ENCODE measurements at regions not wholly inside any gene's neighbourhood (a gene's known extent, or its start where the extent isn't known, plus 50 kb on each side); places are given as distances from the start of the nearest gene placed in this dataset.
"Not testable (repeated sequence)": the region's sequence is repeated elsewhere in the genome, so short reads cannot be mapped to it uniquely, and the experiment has no call there.

DNA sequence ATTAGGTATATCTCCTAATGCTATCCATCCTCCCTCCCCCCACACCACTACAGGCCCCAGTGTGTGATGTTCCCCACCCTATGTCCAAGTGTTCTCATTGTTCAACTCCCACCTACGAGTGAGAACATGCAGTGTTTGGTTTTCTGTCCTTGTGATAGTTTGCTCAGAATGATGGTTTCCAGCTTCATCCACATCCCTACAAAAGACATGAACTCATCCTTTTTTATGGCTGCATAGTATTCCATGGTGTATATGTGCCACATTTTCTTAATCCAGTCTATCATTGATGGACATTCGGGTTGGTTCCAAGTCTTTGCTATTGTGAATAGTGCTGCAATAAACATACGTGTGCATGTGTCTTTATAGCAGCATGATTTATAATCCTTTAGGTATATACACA lies 53.8 kb upstream of the HIVEP2 start:
- H3K4me3 ChIP-seq (ENCODE audit: low read length in 3 of 3); H3K9ac ChIP-seq (ENCODE audit: low read length in 3 of 3); H3K9me3 ChIP-seq (ENCODE audit: control insufficient read depth in 2 of 3, insufficient read depth in 1 of 3, low read length in 3 of 3); H3K4me1 ChIP-seq (ENCODE audit: control insufficient read depth in 2 of 3, insufficient read depth in 2 of 3, low read depth in 1 of 3, low read length in 3 of 3); DNase-seq; H3K36me3 ChIP-seq (ENCODE audit: control insufficient read depth in 2 of 3, insufficient read depth in 3 of 3, low read length in 3 of 3); H3K27me3 ChIP-seq (ENCODE audit: control insufficient read depth, insufficient read depth, low read length); intact Hi-C loops (cut with DNase I); H3K27ac ChIP-seq (ENCODE audit: low read depth in 2 of 2, low read length in 2 of 2); FAIRE-seq: not testable (repeated sequence)

DNA sequence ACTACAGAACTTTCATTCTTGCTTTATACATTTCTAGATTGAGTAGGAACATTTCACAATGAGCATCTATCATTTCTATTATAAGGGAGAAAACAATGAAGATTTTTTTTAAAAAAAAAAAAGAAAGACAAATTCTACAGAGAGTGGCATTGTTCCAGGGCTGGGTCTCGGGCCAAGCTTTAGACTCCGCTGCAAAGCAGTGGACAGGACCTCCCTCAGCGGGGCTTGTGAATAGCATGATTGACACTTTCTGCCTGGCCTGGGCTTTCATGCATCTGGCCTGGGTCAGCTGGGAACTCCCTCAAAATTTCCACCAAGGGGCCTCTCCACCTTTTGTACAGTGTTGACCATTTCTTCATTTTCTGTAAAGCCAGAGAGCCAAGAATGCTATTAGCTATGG lies 55.8 kb upstream of the HIVEP2 start:
- TF ChIP-seq, protein P1, sequence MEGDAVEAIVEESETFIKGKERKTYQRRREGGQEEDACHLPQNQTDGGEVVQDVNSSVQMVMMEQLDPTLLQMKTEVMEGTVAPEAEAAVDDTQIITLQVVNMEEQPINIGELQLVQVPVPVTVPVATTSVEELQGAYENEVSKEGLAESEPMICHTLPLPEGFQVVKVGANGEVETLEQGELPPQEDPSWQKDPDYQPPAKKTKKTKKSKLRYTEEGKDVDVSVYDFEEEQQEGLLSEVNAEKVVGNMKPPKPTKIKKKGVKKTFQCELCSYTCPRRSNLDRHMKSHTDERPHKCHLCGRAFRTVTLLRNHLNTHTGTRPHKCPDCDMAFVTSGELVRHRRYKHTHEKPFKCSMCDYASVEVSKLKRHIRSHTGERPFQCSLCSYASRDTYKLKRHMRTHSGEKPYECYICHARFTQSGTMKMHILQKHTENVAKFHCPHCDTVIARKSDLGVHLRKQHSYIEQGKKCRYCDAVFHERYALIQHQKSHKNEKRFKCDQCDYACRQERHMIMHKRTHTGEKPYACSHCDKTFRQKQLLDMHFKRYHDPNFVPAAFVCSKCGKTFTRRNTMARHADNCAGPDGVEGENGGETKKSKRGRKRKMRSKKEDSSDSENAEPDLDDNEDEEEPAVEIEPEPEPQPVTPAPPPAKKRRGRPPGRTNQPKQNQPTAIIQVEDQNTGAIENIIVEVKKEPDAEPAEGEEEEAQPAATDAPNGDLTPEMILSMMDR (IDR thresholded peaks at IDR 0.05; ENCODE audit: borderline replicate concordance, extremely low read depth, insufficient read depth): no peak
- Histone ChIP-seq H3K36me3 (ENCODE audit: control insufficient read depth in 2 of 3, insufficient read depth in 3 of 3, low read length in 3 of 3) (no peaks in the 10 kb centered on the region), H3K9ac (ENCODE audit: low read length in 3 of 3) (no peak overlapping the region), H3K9me3 (ENCODE audit: control insufficient read depth in 2 of 3, insufficient read depth in 1 of 3, low read length in 3 of 3) (peaks cover 0 to 4% (median 0%) of the 10 kb centered on the region in 3 donors), H3K27me3 (ENCODE audit: control insufficient read depth, insufficient read depth, low read length) (no peaks in the 10 kb centered on the region), H3K4me3 (ENCODE audit: low read length in 3 of 3) (no peak overlapping the region), H3K27ac (ENCODE audit: low read depth in 2 of 2, low read length in 2 of 2) (no peak overlapping the region), H3K4me1 (ENCODE audit: control insufficient read depth in 2 of 3, insufficient read depth in 2 of 3, low read depth in 1 of 3, low read length in 3 of 3) (no peaks in the 10 kb centered on the region)
- intact Hi-C loops (cut with DNase I): no loop called here
- FAIRE-seq (no peak), DNase-seq (peak in 1 of 5 donors; percentile 9)

DNA sequence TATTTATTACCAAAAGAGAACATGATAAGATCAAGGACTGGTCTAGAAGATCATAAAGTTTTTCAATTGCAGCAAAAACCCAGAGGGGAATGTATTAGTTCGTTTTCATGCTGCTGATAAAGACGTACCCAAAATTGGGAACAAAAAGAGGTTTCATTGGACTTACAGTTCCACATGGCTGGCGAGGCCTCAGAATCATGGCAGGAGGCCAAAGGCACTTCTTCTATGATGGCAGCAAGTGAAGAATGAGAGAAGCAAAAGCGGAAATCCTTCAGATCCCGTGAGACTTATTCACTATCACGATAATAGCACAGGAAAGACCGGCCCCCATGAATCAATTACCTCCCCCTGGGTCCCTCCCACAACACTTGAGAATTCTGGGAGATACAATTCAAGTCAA lies 57.7 kb upstream of the HIVEP2 start:
- H3K4me3 ChIP-seq (ENCODE audit: low read length in 3 of 3): no peak overlapping the region
- no peak overlapping the region for H3K9ac ChIP-seq (ENCODE audit: low read length in 3 of 3)
- no peaks in the 10 kb centered on the region for H3K4me1 ChIP-seq (ENCODE audit: control insufficient read depth in 2 of 3, insufficient read depth in 2 of 3, low read depth in 1 of 3, low read length in 3 of 3)
- FAIRE-seq (no peak), DNase-seq (no peak)
- H3K27ac ChIP-seq (ENCODE audit: low read depth in 2 of 2, low read length in 2 of 2): no peak overlapping the region
- peaks cover 0 to 4% (median 0%) of the 10 kb centered on the region in 3 donors for H3K9me3 ChIP-seq (ENCODE audit: control insufficient read depth in 2 of 3, insufficient read depth in 1 of 3, low read length in 3 of 3)
- no peaks in the 10 kb centered on the region for H3K36me3 ChIP-seq (ENCODE audit: control insufficient read depth in 2 of 3, insufficient read depth in 3 of 3, low read length in 3 of 3)
- no peaks in the 10 kb centered on the region for H3K27me3 ChIP-seq (ENCODE audit: control insufficient read depth, insufficient read depth, low read length)
- intact Hi-C loops (cut with DNase I): no loop called here
- TF ChIP-seq, protein P1 (IDR thresholded peaks at IDR 0.05; ENCODE audit: borderline replicate concordance, extremely low read depth, insufficient read depth): no peak

DNA sequence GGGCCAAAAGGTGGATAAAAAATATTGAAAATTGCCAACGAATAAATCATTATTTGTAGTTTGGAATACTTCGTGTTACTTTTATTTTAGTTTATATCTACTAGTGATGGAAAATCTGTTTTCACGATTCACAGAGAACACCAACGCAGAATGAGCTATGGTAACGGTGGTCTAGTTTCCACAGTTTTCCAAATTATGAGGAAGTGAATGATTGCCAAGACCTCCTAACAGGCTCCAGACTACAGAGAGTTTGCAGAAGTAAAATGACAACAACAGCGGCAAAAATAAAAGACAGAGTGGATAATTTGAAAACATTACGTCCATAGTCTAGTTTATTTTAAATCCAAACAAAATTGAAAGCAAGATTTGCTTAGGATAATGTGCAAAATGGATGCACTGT lies 57.0 kb upstream of the AIG1 start:
- Histone ChIP-seq H3K9me3 (ENCODE audit: control insufficient read depth in 2 of 3, insufficient read depth in 1 of 3, low read length in 3 of 3) (peaks cover 0 to 4% (median 0%) of the 10 kb centered on the region in 3 donors), H3K36me3 (ENCODE audit: control insufficient read depth in 2 of 3, insufficient read depth in 3 of 3, low read length in 3 of 3) (no peaks in the 10 kb centered on the region), H3K4me1 (ENCODE audit: control insufficient read depth in 2 of 3, insufficient read depth in 2 of 3, low read depth in 1 of 3, low read length in 3 of 3) (no peaks in the 10 kb centered on the region), H3K27ac (ENCODE audit: low read depth in 2 of 2, low read length in 2 of 2) (no peak overlapping the region), H3K9ac (ENCODE audit: low read length in 3 of 3) (no peak overlapping the region), H3K4me3 (ENCODE audit: low read length in 3 of 3) (no peak overlapping the region), H3K27me3 (ENCODE audit: control insufficient read depth, insufficient read depth, low read length) (no peaks in the 10 kb centered on the region)
- TF ChIP-seq, protein P1 (IDR thresholded peaks at IDR 0.05; ENCODE audit: borderline replicate concordance, extremely low read depth, insufficient read depth): no peak
- no peak for FAIRE-seq
- intact Hi-C loops (cut with DNase I): no loop called here
- DNase-seq: no peak

Measured in kidney (tissue), 13 donors.